ENCODE measurements at regions not wholly inside any gene's neighbourhood (a gene's known extent, or its start where the extent isn't known, plus 50 kb on each side); places are given as distances from the start of the nearest gene placed in this dataset.

DNA sequence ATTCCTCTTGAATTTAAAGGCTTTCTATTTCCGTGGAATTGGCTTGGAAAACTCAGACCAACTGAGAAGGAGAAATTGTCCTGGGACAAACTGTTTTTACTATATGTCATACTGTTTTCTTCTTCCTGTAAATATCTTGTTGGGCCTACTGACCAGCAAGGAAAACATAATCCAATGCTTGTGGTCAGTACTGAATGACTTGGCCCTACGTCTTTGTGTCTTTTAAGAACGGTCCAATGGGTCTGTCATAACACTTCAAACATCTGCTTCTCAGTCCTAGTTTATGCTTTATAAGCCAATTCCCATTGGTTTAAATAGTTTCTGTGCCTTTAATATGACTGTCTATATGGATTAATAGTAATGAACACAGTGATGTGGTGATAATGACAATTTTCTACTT, 248.5 kb upstream of the DDHD1 start:
- TF ChIP-seq, protein P1, sequence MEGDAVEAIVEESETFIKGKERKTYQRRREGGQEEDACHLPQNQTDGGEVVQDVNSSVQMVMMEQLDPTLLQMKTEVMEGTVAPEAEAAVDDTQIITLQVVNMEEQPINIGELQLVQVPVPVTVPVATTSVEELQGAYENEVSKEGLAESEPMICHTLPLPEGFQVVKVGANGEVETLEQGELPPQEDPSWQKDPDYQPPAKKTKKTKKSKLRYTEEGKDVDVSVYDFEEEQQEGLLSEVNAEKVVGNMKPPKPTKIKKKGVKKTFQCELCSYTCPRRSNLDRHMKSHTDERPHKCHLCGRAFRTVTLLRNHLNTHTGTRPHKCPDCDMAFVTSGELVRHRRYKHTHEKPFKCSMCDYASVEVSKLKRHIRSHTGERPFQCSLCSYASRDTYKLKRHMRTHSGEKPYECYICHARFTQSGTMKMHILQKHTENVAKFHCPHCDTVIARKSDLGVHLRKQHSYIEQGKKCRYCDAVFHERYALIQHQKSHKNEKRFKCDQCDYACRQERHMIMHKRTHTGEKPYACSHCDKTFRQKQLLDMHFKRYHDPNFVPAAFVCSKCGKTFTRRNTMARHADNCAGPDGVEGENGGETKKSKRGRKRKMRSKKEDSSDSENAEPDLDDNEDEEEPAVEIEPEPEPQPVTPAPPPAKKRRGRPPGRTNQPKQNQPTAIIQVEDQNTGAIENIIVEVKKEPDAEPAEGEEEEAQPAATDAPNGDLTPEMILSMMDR (IDR thresholded peaks at IDR 0.05; ENCODE audit: borderline replicate concordance, extremely low read depth, low read length, poor library complexity, severe bottlenecking) = no peak
- no peak for TF ChIP-seq EZH2 (IDR thresholded peaks at IDR 0.05; ENCODE audit: borderline replicate concordance, low read depth, low read length, severe bottlenecking)

All from DND-41 (cell line).